GM11168 (cell line): ENCODE measurements at regions not wholly inside any gene's neighbourhood (a gene's known extent, or its start where the extent isn't known, plus 50 kb on each side); places are given as distances from the start of the nearest gene placed in this dataset.

Experiments
- in situ Hi-C: fragments of 300-500 bp; cut with MboI; formaldehyde crosslinking; loops from one replicate; pipeline ENCODE4 v1.12.0; 2022; ENCODE audit warnings: low sequenced_read_pairs; ENCODE audit not compliant: unreplicated experiment

DNA sequence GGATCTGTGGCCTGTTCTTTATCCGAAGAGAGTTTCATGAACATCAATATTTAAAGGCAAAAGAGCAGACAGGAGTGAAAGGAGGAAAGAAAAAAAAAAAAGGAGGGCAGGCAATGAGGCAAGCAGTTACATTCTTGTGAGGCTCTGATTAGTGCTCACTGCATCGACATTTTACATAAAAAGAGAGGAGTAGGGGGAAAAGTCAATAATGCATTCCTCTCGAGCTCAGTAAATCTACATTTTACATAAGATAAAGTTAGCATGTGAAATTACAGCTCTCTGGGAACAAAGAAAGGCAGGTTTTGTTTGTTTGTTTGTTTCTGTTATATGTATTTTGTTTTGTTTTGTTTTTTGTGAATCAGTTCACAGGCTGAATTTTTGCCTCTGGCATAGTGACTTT lies 187.1 kb upstream of the ARL4C start:
- in situ Hi-C loops: no loop called here

DNA sequence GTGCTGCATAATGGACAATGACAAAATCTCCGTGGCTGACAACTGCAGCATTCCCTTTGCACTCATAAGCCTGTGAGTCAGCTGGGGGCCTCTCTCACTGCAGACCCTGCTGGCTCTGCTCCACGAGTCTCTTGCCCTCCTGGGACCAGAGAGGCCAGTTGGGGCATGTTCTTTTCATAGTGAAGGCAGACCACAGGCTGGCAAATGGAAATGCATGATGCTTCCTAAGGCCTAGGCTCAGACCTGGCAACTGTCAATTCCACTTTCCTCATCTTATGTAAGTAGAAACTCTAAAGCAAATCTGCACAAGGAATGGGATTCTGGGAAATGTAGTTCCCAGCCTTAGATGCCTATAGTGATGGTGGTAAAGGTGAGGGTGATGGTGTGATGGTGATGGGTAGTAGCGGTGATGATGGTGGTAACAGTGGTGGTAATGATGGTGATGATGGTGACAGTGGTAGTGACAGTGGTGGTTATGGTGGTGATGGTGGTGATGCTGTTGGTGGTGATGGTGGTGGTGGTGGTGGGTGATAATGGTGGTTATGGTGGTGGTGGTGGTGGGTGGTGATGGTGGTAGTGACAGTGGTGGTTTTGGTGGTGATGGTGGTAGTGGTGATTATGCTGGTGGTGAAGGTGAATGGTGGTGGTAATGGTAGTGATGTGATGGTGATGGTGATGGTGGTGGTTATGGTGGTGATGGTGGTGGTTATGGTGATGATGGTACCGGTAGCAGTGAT lies 185.8 kb upstream of the ARL4C start:
- in situ Hi-C loops: no loop called here

DNA sequence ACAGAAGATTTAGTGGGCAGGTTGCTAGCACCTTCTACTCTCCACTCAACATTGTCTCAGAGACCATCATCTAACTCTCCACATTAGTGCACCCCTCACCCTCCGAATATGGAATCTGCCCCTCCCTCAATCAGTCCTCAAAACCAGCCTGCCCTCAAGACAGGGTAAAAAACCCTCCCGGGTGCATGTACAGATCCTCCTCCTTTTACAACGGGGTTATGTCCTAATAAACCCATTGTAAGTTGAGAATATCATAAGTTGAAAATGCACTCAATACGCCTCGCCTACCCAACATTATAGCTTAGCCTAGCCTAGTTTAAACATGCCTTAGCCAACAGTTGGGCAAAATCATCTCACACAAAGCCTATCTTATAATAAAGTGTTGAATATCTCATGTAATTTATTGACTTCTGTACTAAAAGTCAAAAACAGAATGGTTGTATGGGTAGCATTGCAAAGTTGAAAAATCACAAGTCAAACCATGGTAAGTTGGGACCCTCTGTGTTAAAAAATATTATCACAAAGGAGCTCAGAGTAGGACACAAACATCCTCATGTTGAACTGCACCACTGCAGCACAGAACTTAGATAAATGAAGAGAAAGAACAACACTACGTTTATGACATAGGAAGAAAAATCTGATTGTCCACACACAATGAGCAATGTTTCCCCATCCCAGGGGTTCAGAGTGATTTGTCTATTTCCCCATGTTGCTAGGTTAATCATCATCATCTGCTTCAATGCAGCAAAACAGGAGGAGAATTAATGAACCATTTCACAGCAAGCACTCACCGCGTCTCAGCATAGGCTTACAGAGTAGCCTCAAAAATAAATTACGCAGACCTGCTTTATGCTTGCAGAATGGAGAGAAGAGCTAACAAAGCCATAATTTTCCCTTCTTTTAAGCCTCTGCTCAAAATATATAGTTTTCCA lies 184.1 kb upstream of the ARL4C start:
- in situ Hi-C loops: no loop called here

DNA sequence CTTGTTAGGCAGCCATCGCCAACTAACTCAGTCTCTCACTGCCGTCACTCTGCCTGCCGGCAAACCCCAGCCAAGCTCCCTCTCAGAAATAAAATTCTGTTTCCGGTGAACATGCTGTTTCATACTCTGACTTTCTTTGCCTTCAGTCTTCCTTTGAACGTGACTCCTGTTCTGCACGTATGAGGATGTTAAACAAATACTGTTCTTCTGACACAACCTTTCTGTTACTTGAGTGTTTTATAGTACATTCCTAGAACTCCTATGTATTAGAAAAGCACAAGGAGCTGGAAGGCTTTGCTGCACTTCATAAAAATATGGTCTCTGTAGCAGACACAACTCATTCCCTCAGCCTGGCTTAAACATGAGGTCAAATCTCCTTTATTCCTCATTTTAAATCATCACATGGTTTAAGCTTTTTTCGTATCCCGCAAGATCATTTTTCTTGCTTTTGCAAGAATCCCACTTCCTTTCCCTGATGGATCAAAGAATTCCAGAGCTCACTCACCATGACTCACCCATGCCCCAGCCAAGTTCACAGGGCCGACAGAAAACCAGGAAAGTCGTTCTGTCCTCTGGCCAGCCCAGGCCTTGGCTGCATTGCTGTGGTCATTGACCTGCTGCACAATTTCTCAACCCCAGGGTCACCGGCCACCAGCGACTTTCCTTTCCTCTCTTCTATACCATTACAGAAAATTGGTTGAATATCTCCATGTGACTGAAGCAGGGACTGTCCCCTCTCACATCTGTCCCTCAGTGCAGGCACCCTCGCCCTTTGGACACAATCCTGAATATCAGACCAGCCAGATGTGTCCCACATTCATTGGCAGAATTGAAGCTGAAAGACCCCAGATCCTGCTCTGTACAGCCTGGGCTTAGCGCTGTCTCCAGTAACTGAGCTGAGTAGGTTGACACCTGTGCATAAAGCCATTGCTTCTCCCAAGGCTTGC lies 183.1 kb upstream of the ARL4C start:
- in situ Hi-C loops: no loop called here

DNA sequence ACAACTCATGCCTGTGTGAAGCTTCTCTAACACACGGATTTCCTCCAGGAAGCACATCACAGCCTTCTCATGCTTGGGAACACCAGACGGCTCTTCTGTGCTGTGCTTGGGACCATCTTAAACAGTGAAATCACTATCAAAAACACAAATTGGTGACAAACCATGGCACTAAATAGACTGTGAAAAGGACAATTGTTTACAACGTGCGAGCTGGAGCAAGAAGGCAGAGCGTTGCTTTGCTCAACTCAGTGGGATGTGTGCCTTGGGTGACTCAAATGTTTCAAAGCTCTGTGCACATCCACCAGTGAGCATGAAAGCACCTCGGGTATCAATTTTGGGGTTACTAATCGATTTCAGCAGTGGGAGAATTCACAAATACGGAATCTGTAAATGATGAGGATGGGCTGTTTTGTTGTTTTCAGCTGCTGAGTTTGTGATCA lies 182.4 kb upstream of the ARL4C start:
- in situ Hi-C loops: no loop called here

DNA sequence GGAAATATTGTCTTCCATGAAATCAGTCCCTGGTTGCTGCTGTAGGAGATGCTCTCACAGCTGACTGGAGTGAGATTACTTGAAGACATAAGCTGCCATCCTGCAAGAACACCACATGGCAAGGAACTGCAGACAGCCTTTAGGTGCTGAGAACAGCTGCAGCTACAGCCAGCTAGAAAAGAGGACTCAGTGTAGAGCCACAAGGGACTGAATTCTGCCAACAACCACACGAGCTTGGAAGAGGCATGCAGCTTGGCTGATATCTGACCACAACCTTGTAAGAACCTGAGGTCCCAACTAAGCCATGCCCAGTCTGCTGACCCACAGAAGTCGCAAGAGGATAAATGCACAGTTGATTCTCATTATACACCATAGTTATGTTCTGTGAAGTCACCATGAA lies 181.8 kb upstream of the ARL4C start:
- in situ Hi-C loops: no loop called here

DNA sequence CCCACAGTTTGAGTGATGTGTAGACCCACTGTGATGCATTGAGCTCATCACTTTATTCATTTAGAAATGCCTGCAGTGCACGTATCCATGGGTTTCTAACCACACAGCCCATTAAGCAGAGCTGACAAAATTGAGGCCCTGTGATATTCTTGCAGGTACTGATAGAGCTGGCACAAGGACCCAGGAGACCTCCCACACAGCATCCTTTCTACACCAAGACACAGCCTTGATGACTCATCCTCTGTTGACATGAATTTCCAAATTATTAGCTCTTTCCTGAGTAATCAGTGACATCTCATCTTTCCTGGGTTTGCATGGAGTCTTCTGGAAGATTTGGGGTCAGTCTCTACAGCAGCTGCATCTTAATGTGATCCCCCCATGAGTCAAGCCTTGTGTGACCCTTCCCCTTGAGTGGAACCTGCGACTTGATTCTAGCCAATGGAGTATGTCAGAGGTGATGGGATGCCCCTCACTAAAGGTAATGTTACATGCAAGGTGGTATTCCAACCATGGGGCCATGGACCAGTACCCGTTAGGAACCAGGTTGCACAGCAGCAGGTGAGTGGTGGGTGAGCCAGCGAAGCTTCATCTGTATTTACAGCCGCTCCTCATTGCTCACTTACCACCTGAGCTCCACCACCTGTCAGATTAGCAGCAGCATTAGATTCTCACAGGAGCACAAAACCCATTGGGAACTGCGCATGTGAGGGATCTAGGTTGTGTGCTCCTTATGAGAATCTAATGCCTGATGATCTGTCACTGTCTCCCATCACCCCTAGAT lies 181.1 kb upstream of the ARL4C start:
- in situ Hi-C loops: no loop called here

DNA sequence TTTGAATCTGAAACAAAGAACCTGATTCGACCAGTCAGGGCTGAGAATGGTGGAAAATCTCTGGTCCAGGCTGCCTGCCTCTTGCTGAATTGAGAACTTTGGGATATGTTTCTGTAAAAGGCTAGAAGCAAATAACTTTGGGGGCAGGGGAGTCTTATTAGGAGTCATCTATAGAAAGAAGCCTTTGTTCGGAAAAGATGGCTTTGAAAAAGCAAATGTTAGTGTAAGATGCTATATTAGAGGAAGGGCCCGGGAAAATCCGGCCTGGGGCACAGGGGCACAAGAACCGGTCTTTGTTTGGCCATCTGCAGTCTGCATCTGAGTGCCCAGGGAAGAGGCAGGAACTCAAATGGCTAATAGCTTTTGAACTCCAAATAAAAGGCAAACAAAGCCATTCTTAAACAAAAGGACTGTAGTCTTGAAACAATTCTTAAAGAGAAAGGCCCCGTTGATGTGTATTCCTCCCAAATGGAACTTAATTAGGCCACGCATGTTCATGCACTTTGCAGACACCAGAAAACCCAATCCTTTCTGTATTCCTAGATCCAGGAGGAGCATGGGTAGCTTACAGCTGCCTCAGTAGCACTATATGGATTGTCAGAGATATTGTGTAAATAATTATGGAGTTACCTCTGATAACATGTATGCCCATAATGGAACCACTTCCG lies 180.0 kb upstream of the ARL4C start:
- in situ Hi-C loops: no loop called here

DNA sequence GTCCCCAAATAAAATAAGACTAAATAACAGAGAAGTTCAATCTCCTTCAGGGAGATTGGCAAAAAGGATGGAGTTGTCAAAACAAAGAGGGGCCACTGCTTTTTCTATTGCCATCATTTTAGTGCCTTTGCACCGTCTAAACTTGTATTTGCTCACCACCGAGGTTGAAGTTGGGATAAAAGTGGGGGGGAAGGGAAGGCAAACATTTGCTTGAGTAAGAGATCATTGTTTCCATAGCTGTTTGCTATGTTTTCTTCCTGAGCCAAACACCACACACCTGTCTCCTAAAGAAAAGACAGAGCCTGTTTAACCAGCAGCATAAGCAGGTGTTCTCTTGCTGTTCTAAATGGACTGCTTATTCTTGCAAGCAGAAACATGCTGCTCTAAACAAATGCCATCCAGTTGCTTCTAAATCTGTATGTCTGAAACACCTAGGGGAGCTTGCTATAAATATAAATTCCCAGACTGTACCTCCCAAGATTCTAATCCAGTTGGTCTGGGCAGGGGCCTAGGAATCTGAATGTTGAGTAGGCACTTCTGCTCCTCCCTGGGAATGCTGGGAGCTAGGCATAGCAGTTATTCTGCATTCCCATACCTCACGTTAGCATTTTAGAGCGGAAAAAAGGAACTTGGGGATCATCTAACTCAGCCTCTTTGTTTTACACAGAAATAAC lies 179.4 kb upstream of the ARL4C start:
- in situ Hi-C loops: no loop called here

DNA sequence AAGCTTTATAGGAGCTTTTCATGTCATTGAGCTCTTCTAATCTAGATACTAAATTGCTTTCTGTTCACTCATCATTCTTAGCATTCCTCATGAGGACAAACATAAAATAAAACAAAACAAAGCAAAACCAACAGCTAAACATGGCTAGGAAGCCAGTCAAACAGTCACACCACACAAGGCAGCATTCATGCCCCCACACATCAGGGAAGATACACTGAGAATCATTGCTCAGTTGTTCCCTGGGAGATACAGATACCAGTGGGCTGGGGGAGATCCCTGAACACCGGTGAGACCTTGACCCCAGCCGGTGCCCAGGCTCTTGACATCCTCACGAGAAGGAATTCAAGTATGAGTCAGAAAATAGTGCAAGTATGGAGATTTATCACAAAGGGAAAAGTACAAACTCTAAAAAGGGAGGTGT lies 177.9 kb upstream of the ARL4C start:
- in situ Hi-C loops: no loop called here

DNA sequence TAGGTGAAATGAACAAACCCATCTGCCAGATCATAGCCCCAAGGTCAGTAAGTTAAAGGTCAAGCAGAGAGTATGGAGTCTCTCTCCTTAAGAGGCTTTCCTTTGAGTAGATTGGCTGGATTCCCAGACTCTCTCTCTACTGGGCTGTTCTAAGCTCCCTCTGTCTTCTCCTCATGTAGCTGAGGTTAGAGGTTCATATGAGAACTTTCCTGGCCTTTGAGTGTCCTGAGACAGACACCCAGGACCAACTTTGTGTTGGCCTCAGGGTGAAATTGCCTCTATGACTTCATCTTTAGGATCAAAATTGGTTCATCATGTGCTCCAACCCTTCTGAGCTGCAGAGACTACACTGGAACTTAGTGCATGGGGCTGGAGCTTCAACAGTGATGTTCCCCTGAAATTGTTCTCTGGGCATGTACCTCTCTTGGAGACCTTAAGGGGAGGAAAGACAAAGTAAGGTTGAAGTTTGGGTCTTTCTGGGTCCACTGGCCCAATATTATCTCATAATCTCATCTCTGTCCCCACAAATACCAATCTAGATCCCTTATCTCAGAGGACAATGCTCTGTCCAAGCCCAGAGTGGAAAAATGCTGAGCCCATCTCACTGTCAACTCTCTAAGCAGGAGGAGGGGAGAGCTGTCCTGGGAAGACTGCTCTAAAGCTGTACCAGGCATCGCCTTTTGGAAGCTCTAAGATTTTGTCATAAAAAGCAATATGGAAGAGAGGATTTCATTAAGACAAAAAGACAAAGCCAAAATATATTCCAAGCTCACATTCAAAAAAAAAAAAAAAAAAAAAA lies 177.3 kb upstream of the ARL4C start:
- in situ Hi-C loops: no loop called here

DNA sequence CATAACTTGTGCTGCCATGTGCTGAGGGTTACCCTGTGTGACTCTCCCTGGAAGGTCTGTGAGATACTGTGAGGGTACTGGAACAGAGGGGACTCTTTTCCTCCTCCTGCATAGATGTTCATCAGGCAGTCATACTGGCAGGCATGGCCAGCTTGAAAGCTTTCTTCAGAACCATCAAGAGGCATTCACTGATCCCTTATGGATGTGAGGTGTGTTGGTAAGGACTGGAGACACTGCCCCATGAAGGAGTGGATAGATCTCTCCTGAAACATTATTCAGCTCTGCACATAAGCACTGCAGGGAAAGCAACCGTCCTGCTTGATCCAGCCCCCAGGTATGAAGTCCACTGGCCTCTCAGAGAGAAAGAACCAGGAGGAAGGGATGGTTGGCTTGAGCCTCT lies 176.6 kb upstream of the ARL4C start:
- in situ Hi-C loops: no loop called here

DNA sequence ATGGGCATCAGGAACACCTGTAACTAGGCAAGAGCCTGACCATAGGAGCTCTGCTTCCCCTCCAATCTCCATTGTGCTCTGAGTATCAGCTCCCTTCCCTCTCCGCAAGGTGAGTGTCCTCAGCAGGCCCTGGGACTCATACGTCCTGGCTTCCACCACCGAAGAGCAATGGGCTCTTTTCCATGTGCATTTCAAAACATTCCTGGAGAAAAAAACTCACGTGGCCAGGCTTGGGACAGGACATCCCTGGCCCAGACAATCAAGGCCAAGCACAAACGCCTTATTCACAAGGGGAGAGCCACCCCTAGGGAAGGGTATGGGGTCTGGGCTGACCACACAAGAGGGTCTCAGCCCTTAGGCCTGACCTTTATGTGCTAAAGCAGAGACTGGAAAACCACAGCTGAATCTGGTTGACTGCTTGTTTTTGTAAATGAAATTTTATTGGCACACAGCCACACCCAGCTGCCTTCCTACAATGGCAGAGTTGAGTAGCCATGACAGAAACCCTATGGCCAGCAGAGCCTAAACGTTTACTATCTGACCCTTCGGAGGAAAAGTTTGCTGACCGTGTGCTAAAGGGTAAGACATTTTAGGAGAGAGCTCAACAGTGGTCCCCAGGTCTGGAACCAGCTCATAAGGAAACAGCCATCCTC lies 175.7 kb upstream of the ARL4C start:
- in situ Hi-C loops: no loop called here

DNA sequence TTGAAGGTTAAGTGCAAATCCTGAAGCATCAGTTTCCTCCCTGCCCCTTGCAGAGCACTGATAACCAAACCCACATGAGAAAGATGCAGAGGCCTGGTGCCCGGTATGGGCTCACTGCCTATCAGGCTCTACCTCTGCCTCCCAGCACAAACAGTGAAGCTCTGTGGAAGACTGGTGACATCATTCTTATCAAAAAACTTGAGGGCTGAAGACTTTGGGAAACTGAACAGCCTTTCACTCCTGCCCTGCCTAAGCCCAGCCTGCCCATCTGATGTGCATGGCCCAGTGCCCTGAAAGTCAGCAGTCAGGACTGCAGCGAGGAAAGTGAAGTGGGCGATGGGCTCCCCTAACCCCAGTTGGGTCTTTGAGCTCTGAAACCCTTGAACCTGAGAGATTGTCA lies 174.8 kb upstream of the ARL4C start:
- in situ Hi-C loops: no loop called here

DNA sequence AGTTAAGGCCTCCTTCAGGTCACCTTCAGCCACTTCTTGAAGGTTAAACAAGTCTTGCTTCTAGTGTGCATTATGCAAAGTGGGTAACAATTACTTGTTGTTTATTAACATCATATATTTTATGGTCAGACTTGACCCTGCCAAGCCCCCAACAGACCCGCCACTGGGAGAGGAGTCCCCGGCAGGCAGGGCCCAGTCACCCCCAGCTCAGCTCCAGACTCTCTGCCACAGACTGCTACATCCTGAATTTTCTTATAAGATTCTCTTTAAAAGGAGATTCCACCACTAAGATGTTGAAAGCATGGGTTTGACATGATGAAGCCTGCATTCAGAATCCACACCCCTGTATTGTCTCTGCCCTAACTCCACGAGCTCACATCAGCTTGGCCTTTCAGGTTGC lies 174.3 kb upstream of the ARL4C start:
- in situ Hi-C loops: no loop called here

DNA sequence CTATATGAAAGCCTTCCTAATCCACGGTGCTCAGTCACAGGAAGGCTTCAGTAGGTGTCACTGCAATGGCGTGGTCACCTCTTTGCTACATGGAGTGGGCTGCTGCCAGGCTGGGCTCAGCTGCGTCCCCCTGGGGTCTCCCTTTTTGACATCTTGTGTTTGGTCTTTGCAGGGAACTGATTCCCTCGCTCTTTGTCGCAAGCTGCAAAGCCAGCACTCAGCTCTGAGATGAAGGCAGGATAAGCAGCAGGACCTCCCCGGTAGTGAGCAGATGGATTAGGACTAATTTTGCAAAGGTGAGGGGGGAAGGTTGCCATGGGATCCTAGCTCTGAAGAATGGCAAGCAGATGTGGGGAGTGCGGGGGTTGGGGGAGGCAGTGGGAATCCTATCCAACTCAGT lies 173.9 kb upstream of the ARL4C start:
- in situ Hi-C loops: no loop called here

DNA sequence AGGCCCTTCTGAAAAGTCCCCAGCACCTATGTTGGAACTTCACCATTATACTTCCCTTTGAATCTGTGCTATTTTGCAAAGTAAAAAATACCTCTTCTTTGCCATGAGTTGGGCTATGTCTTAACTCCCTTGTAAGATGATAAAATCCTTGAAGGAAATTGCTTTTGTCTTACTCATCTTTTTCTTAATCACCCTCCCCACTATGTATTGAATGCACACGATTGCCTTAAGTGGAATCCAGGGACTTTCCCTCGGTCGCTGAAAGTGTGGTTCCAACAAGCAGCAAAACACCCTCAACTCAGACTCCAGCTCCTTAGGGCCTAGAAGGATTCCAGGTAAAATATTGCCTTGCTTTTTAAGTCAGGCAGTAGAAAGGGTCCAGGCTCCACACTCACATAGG lies 173.2 kb upstream of the ARL4C start:
- in situ Hi-C loops: no loop called here
